Peyer's patch (tissue), 4 donors: ENCODE measurements at regions not wholly inside any gene's neighbourhood (a gene's known extent, or its start where the extent isn't known, plus 50 kb on each side); places are given as distances from the start of the nearest gene placed in this dataset.

ENCODE experiments used
- POLR2A ChIP-seq, 2 donors: fragments of 450-650 bp; IDR thresholded peaks; one replicate each; pipeline ENCODE4 v1.5.1; 2017; ENCODE audit warnings: antibody characterized with exemption in 2 of 2, mild to moderate bottlenecking in 2 of 2, moderate library complexity in 2 of 2
- TF ChIP-seq, protein P1 (sequence below), 6 experiments: fragments of 450-650 bp in 4 of 6; fragments of 200-600 bp in 2 of 6; sonication (generic) in 1 of 6; IDR thresholded peaks; one replicate each; pipeline ENCODE4 v1.5.1; 2017 to 2019; ENCODE audit warnings: antibody characterized with exemption in 6 of 6, mild to moderate bottlenecking in 3 of 6, moderate library complexity in 1 of 6

DNA sequence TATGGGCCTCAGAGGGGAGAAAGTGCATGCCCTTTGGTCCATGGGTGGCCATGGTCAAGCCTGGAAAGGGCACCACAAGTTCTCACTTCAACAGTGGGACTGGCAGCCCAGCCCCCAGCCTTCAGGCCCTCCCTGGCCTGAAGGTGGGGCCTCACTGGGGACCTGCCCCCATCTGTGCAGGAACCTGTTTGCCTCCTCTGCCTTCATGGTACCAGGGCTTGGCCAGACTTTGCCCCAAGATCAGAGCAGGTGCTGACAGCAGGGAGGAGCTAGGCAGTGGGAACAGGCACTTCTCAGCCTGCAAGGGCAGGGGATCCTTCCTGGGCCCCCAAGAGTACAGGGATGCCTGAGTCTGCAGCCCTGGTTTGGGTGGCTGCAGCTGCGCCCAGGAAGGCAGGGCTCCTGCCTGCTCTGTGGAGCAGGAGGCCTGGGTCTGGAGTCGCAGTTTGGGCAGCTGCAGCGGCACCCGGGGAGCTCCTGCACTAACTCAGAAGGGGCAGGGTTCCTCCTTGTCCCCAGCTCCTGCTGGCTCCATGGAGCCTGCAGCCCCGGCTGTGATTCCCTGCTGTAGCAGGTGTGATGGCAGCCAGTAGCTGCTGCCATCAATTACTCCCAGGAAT, 460.1 kb upstream of the NCAM2 start:
- TF ChIP-seq, protein P1, sequence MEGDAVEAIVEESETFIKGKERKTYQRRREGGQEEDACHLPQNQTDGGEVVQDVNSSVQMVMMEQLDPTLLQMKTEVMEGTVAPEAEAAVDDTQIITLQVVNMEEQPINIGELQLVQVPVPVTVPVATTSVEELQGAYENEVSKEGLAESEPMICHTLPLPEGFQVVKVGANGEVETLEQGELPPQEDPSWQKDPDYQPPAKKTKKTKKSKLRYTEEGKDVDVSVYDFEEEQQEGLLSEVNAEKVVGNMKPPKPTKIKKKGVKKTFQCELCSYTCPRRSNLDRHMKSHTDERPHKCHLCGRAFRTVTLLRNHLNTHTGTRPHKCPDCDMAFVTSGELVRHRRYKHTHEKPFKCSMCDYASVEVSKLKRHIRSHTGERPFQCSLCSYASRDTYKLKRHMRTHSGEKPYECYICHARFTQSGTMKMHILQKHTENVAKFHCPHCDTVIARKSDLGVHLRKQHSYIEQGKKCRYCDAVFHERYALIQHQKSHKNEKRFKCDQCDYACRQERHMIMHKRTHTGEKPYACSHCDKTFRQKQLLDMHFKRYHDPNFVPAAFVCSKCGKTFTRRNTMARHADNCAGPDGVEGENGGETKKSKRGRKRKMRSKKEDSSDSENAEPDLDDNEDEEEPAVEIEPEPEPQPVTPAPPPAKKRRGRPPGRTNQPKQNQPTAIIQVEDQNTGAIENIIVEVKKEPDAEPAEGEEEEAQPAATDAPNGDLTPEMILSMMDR (IDR thresholded peaks at IDR 0.05) = no peak
- TF ChIP-seq POLR2A (IDR thresholded peaks at IDR 0.05) = no peak
